Islet of Langerhans (tissue), 1 donor: ENCODE measurements at regions not wholly inside any gene's neighbourhood (a gene's known extent, or its start where the extent isn't known, plus 50 kb on each side); places are given as distances from the start of the nearest gene placed in this dataset.

Experiments used
- FAIRE-seq: peaks from one replicate; lab custom pipeline; 2011; peaks lifted over from hg19 to GRCh38; lab: Jason Lieb, UNC

GRCh38 chr6:10237298-10238038 lies 177.4 kb downstream of the TFAP2A start:
- FAIRE-seq: no peak

GRCh38 chr6:10235344-10235743 lies 179.5 kb downstream of the TFAP2A start:
- no peak for FAIRE-seq

GRCh38 chr6:10230531-10230930 lies 184.3 kb downstream of the TFAP2A start:
- no peak for FAIRE-seq

- FAIRE-seq: no peak
Measured at GRCh38 chr6:10223841-10224240, 191.0 kb downstream of the TFAP2A start.

- FAIRE-seq: no peak
Measured at GRCh38 chr6:10221178-10221577, 193.7 kb downstream of the TFAP2A start.

- no peak for FAIRE-seq
Measured at GRCh38 chr6:10219510-10219909, 195.4 kb downstream of the TFAP2A start.

- FAIRE-seq: no peak
Measured at GRCh38 chr6:10217111-10217510, 197.8 kb downstream of the TFAP2A start.

GRCh38 chr6:10215326-10216110 lies 199.4 kb downstream of the TFAP2A start:
- FAIRE-seq: no peak

GRCh38 chr6:10210052-10210451 lies 204.8 kb downstream of the TFAP2A start:
- no peak for FAIRE-seq

GRCh38 chr6:10205892-10206291 lies 209.0 kb downstream of the TFAP2A start:
- no peak for FAIRE-seq

- no peak for FAIRE-seq
Measured at GRCh38 chr6:10205120-10205519, 209.8 kb downstream of the TFAP2A start.

- no peak for FAIRE-seq
Measured at GRCh38 chr6:10203651-10204050, 211.2 kb downstream of the TFAP2A start.

GRCh38 chr6:10202581-10202980 lies 212.3 kb downstream of the TFAP2A start:
- no peak for FAIRE-seq

- FAIRE-seq: no peak
Measured at GRCh38 chr6:10201606-10202510, 213.0 kb downstream of the TFAP2A start.

- FAIRE-seq: no peak
Measured at GRCh38 chr6:10196090-10196489, 218.8 kb downstream of the TFAP2A start.

GRCh38 chr6:10194816-10195672 lies 219.8 kb downstream of the TFAP2A start:
- no peak for FAIRE-seq

- no peak for FAIRE-seq
Measured at GRCh38 chr6:10193321-10193720, 221.6 kb downstream of the TFAP2A start.

GRCh38 chr6:10190042-10190441 lies 224.8 kb downstream of the TFAP2A start:
- no peak for FAIRE-seq

GRCh38 chr6:10184371-10185227 lies 230.3 kb downstream of the TFAP2A start:
- FAIRE-seq: no peak
